Kasumi-1 (cell line): ENCODE measurements at regions not wholly inside any gene's neighbourhood (a gene's known extent, or its start where the extent isn't known, plus 50 kb on each side); places are given as distances from the start of the nearest gene placed in this dataset.

Experiments used
- DNase-seq, 2 experiments: peaks; one replicate each; lab custom pipeline; 2025; lab: John Stamatoyannopoulos, UW

GRCh38 chr5:35319333-35320002 lies 89.2 kb upstream of the PRLR start:
- DNase-seq = peak; percentile 92

- DNase-seq = no peak
These were observed 87.3 kb upstream of the PRLR start for GRCh38 chr5:35317586-35317985.

GRCh38 chr5:35316611-35317274 lies 86.5 kb upstream of the PRLR start:
- DNase-seq = no peak

GRCh38 chr5:35313291-35313690 lies 83.0 kb upstream of the PRLR start:
- peak; percentile 86 to 91 for DNase-seq

GRCh38 chr5:35312267-35312666 lies 82.0 kb upstream of the PRLR start:
- DNase-seq = no peak

GRCh38 chr5:35309365-35310130 lies 79.3 kb upstream of the PRLR start:
- no peak for DNase-seq

GRCh38 chr5:35308421-35308820 lies 78.1 kb upstream of the PRLR start:
- no peak for DNase-seq

- DNase-seq = no peak
These were observed 76.6 kb upstream of the PRLR start for GRCh38 chr5:35306716-35307365.

GRCh38 chr5:35305336-35306020 lies 75.2 kb upstream of the PRLR start:
- DNase-seq = no peak

- DNase-seq = no peak
These were observed 74.0 kb upstream of the PRLR start for GRCh38 chr5:35304291-35304690.

GRCh38 chr5:35303152-35303551 lies 72.9 kb upstream of the PRLR start:
- DNase-seq = no peak

GRCh38 chr5:35302544-35302943 lies 72.3 kb upstream of the PRLR start:
- no peak for DNase-seq

GRCh38 chr5:35297755-35298154 lies 67.5 kb upstream of the PRLR start:
- no peak for DNase-seq

GRCh38 chr5:35294976-35295375 lies 64.7 kb upstream of the PRLR start:
- peak in 1 of 2 experiments; percentile 5 for DNase-seq

- DNase-seq = no peak
These were observed 63.7 kb upstream of the PRLR start for GRCh38 chr5:35294017-35294416.

- no peak for DNase-seq
These were observed 55.1 kb upstream of the PRLR start for GRCh38 chr5:35285435-35285834.

GRCh38 chr5:35285011-35285410 lies 54.7 kb upstream of the PRLR start:
- no peak for DNase-seq

- no peak for DNase-seq
These were observed 54.1 kb upstream of the PRLR start for GRCh38 chr5:35284364-35284763.

GRCh38 chr5:35282810-35283209 lies 52.5 kb upstream of the PRLR start:
- DNase-seq = no peak

- DNase-seq = no peak
These were observed 51.3 kb upstream of the PRLR start for GRCh38 chr5:35281613-35282012.
